HCT116 (cell line): ENCODE measurements at regions not wholly inside any gene's neighbourhood (a gene's known extent, or its start where the extent isn't known, plus 50 kb on each side); places are given as distances from the start of the nearest gene placed in this dataset.

ENCODE experiments used
- ATAC-seq: fragments of 200-7000 bp; cut with Tn5 transposase; 2 replicates; pipeline ENCODE4 v1.9.1; 2020; ENCODE audit warnings: mild to moderate bottlenecking, moderate library complexity
- BruUV-seq: library from RNA; stranded (reverse); fragments of 400-500 nt; replicated peaks from 2 replicates; lab custom pipeline; 2021; lab: Mats Ljungman, UMichigan
- CTCF ChIA-PET: fragments of 300-600 bp; sonication (Branson Sonifier 250); formaldehyde crosslinking; loops from one replicate; lab custom pipeline; 2021; ENCODE audit warnings: antibody characterized with exemption; lab: Charles Lee
- POLR2A ChIA-PET: fragments of 300-600, 350-600 bp; sonication (Branson Sonifier 250); formaldehyde crosslinking; loops from one replicate; lab custom pipeline; 2021; ENCODE audit warnings: antibody characterized with exemption; lab: Charles Lee
- RAD21 ChIA-PET, 2 experiments: fragments of 300-600 bp; sonication (Branson Sonifier 250); formaldehyde crosslinking; loops; one replicate each; lab custom pipeline; 2023; ENCODE audit warnings: low total read pairs in 2 of 2; ENCODE audit not compliant: uncharacterized antibody in 2 of 2, unreplicated experiment in 2 of 2, low non-redundant PET in 1 of 2; lab: Charles Lee
- DNase-seq: peaks from one replicate; pipeline ENCODE4 v3.0.0-alpha.2; 2010; ENCODE audit warnings: low read depth, low spot score
- H2AFZ ChIP-seq: fragments of 200-600 bp; shearing (Covaris generic), sonication (generic); 2 replicates; pipeline ENCODE4 v1.6.1; 2017; ENCODE audit warnings: low read depth, mixed run types, mixed read lengths, antibody characterized with exemption, low read length; ENCODE audit not compliant: poor library complexity, severe bottlenecking
- H3K27ac ChIP-seq: 2 replicates; pipeline ENCODE4 v1.5.1; 2012; ENCODE audit warnings: low read depth, low read length
- H3K27me3 ChIP-seq: fragments of 200-600 bp; sonication (generic); 2 replicates; pipeline ENCODE4 v1.6.1; 2016; ENCODE audit warnings: mixed run types, low read length, mixed read lengths; ENCODE audit not compliant: insufficient read depth
- H3K36me3 ChIP-seq, 2 experiments: fragments of 200-500 bp in 1 of 2; fragments of 200-600 bp in 1 of 2; sonication (Bioruptor generic) in 1 of 2; sonication (generic) in 1 of 2; 2 replicates each; pipeline versions ENCODE4 v1.5.1 to v1.6.1; 2014 to 2016; ENCODE audit warnings: low read length in 2 of 2, inconsistent platforms in 1 of 2, mixed read lengths in 1 of 2, mixed run types in 1 of 2; ENCODE audit not compliant: insufficient read depth in 2 of 2, control insufficient read depth in 1 of 2
- H3K4me1 ChIP-seq, 2 experiments: fragments of 200-600 bp in 1 of 2; sonication (generic) in 1 of 2; 2 replicates each; pipeline versions ENCODE4 v1.5.1 to v1.6.1; 2012 to 2017; ENCODE audit warnings: low read length in 2 of 2, inconsistent platforms in 1 of 2, mild to moderate bottlenecking in 1 of 2, mixed read lengths in 1 of 2, mixed run types in 1 of 2, moderate library complexity in 1 of 2; ENCODE audit not compliant: insufficient read depth in 2 of 2, control insufficient read depth in 1 of 2
- H3K4me2 ChIP-seq: fragments of 200-600 bp; sonication (generic); 2 replicates; pipeline ENCODE4 v1.6.1; 2017; ENCODE audit warnings: mixed run types, low read length, mixed read lengths
- H3K4me3 ChIP-seq, 2 experiments: fragments of 200-600 bp in 1 of 2; sonication (generic) in 1 of 2; replicated peaks in 1 of 2; 2 replicates each; pipeline ENCODE4 v1.5.1; 2011 to 2016; ENCODE audit warnings: low read length in 2 of 2, control low read depth in 1 of 2, low read depth in 1 of 2, mild to moderate bottlenecking in 1 of 2, mixed read lengths in 1 of 2, mixed run types in 1 of 2
- H3K79me2 ChIP-seq: fragments of 200-600 bp; sonication (generic); 2 replicates; pipeline ENCODE4 v1.6.1; 2017; ENCODE audit warnings: mild to moderate bottlenecking, mixed run types, low read length, moderate library complexity, mixed read lengths; ENCODE audit not compliant: insufficient read depth
- H3K9ac ChIP-seq: fragments of 200-600 bp; sonication (generic); 2 replicates; pipeline ENCODE4 v1.6.1; 2016; ENCODE audit warnings: low read length, mixed read lengths
- H3K9me2 ChIP-seq: fragments of 200-600 bp; sonication (generic), shearing (Covaris generic); 2 replicates; pipeline ENCODE4 v1.6.1; 2017; ENCODE audit warnings: mixed run types, mild to moderate bottlenecking, moderate library complexity; ENCODE audit not compliant: insufficient read depth
- H3K9me3 ChIP-seq, 2 experiments: fragments of 200-500 bp in 1 of 2; fragments of 200-600 bp in 1 of 2; sonication (Bioruptor generic) in 1 of 2; sonication (generic) in 1 of 2; 2 replicates each; pipeline ENCODE4 v1.6.1; 2014 to 2017; ENCODE audit warnings: low read length in 2 of 2, mixed read lengths in 2 of 2, inconsistent platforms in 1 of 2, low read depth in 1 of 2, mild to moderate bottlenecking in 1 of 2, mixed run types in 1 of 2, moderate library complexity in 1 of 2; ENCODE audit not compliant: control insufficient read depth in 1 of 2, insufficient read depth in 1 of 2
- H4K20me1 ChIP-seq: fragments of 200-600 bp; sonication (generic), shearing (Covaris generic); 2 replicates; pipeline ENCODE4 v1.6.1; 2017; ENCODE audit warnings: mixed run types, mild to moderate bottlenecking, moderate library complexity; ENCODE audit not compliant: insufficient read depth
- ATF3 ChIP-seq: IDR thresholded peaks from 2 replicates; pipeline ENCODE4 v1.6.1; 2012
- CBX3 ChIP-seq: IDR thresholded peaks from 2 replicates; pipeline ENCODE4 v1.6.1; 2012; ENCODE audit warnings: low read depth
- EGR1 ChIP-seq: IDR thresholded peaks from 2 replicates; pipeline ENCODE4 v1.6.1; 2012; ENCODE audit warnings: low read depth
- ELF1 ChIP-seq: IDR thresholded peaks from 2 replicates; pipeline ENCODE4 v1.6.1; 2012; ENCODE audit warnings: low read depth, borderline replicate concordance
- JUND ChIP-seq: IDR thresholded peaks from 2 replicates; pipeline ENCODE4 v1.6.1; 2012
- POLR2A ChIP-seq: IDR thresholded peaks from 2 replicates; pipeline ENCODE4 v1.7.0; 2011; ENCODE audit warnings: borderline replicate concordance; ENCODE audit not compliant: insufficient read depth, insufficient read length; ENCODE audit errors: extremely low read depth
- POLR2AphosphoS5 ChIP-seq: IDR thresholded peaks from 2 replicates; pipeline ENCODE4 v1.6.1; 2011; ENCODE audit warnings: mild to moderate bottlenecking, low read depth, low read length, moderate library complexity
- SIN3A ChIP-seq: IDR thresholded peaks from 2 replicates; pipeline ENCODE4 v1.6.1; 2012; ENCODE audit warnings: low read depth
- SP1 ChIP-seq: IDR thresholded peaks from 2 replicates; pipeline ENCODE4 v1.6.1; 2012; ENCODE audit warnings: low read depth
- TCF7L2 ChIP-seq: IDR thresholded peaks from 2 replicates; pipeline ENCODE4 v1.7.0; 2011; ENCODE audit warnings: borderline replicate concordance, inconsistent platforms; ENCODE audit not compliant: insufficient read depth, insufficient read length; ENCODE audit errors: extremely low read depth
- intact Hi-C: fragments of 100-400 bp; cut with micrococcal nuclease; formaldehyde crosslinking; loops from 2 replicates; pipeline ENCODE4 v1.10.0; 2022
- TF ChIP-seq, protein P1 (sequence below): IDR thresholded peaks from 2 replicates; pipeline ENCODE4 v1.6.1; 2012; ENCODE audit warnings: low read depth
- TF ChIP-seq, protein P2 (sequence below), 3 experiments: fragments of 200-600 bp in 1 of 3; sonication (generic) in 1 of 3; IDR thresholded peaks in 2 of 3; conservative IDR thresholded peaks in 1 of 3; 2 replicates each; pipeline ENCODE4 v1.5.1; 2012 to 2017; ENCODE audit warnings: low read depth in 2 of 3, low read length in 2 of 3, antibody characterized with exemption in 1 of 3, borderline replicate concordance in 1 of 3, control low read depth in 1 of 3, mild to moderate bottlenecking in 1 of 3, mixed read lengths in 1 of 3, mixed run types in 1 of 3, moderate library complexity in 1 of 3; ENCODE audit not compliant: insufficient read depth in 1 of 3

- RAD21 ChIA-PET = no interaction called here
Observed at GRCh38 chr9:115794921-115795475, 358.6 kb upstream of the PAPPA start.

DNA sequence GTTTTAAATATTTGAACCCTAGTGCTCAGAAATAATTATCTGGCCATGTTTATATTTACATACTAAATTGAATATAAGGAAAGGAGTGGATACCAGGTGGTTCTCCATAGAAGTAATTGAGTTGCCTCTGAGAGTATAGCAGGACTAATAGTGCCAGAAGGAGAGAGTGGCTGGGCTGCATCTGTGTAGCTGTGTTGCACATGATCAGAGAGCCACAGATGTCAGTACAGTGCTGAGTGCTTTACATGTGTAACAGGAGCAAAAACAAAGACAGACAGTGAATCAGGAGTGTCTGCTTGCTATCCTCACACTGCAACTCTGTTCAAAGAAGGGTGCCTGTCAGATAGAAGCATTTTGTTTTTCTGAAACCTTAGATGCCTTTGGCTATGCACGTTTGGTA lies 353.9 kb upstream of the PAPPA start:
- no peaks in the 10 kb centered on the region for H3K9me2 ChIP-seq
- POLR2A ChIA-PET = no interaction called here
- no TSS peak for BruUV-seq
- TF ChIP-seq ELF1 = no peak
- no peak for TF ChIP-seq SIN3A
- TF ChIP-seq ATF3 = no peak
- no peak for TF ChIP-seq TCF7L2
- no peak for TF ChIP-seq POLR2A
- TF ChIP-seq POLR2AphosphoS5 = no peak
- no peak for TF ChIP-seq JUND
- no peak for TF ChIP-seq CBX3
- TF ChIP-seq SP1 = no peak
- TF ChIP-seq, protein P1, sequence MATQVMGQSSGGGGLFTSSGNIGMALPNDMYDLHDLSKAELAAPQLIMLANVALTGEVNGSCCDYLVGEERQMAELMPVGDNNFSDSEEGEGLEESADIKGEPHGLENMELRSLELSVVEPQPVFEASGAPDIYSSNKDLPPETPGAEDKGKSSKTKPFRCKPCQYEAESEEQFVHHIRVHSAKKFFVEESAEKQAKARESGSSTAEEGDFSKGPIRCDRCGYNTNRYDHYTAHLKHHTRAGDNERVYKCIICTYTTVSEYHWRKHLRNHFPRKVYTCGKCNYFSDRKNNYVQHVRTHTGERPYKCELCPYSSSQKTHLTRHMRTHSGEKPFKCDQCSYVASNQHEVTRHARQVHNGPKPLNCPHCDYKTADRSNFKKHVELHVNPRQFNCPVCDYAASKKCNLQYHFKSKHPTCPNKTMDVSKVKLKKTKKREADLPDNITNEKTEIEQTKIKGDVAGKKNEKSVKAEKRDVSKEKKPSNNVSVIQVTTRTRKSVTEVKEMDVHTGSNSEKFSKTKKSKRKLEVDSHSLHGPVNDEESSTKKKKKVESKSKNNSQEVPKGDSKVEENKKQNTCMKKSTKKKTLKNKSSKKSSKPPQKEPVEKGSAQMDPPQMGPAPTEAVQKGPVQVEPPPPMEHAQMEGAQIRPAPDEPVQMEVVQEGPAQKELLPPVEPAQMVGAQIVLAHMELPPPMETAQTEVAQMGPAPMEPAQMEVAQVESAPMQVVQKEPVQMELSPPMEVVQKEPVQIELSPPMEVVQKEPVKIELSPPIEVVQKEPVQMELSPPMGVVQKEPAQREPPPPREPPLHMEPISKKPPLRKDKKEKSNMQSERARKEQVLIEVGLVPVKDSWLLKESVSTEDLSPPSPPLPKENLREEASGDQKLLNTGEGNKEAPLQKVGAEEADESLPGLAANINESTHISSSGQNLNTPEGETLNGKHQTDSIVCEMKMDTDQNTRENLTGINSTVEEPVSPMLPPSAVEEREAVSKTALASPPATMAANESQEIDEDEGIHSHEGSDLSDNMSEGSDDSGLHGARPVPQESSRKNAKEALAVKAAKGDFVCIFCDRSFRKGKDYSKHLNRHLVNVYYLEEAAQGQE = no peak

More at GRCh38 chr9:115794921-115795475, 358.6 kb upstream of the PAPPA start:
- Histone ChIP-seq H3K9ac (no peak overlapping the region), H3K4me1 (no peaks in the 10 kb centered on the region), H3K4me2 (no peak overlapping the region), H3K9me3 (no peaks in the 10 kb centered on the region), H2AFZ (no peak overlapping the region), H3K27ac (no peak overlapping the region), H3K4me3 (no peak overlapping the region), H3K79me2 (no peaks in the 10 kb centered on the region), H3K36me3 (no peaks in the 10 kb centered on the region), H3K27me3 (peaks cover 9% of the 10 kb centered on the region; the same call in 1 of the 2 replicates), H3K9me2 (no peaks in the 10 kb centered on the region), H4K20me1 (no peaks in the 10 kb centered on the region)
- ChIA-PET POLR2A (no interaction called here), CTCF (no interaction called here)
- TF ChIP-seq EGR1 = no peak
- TF ChIP-seq, protein P2, sequence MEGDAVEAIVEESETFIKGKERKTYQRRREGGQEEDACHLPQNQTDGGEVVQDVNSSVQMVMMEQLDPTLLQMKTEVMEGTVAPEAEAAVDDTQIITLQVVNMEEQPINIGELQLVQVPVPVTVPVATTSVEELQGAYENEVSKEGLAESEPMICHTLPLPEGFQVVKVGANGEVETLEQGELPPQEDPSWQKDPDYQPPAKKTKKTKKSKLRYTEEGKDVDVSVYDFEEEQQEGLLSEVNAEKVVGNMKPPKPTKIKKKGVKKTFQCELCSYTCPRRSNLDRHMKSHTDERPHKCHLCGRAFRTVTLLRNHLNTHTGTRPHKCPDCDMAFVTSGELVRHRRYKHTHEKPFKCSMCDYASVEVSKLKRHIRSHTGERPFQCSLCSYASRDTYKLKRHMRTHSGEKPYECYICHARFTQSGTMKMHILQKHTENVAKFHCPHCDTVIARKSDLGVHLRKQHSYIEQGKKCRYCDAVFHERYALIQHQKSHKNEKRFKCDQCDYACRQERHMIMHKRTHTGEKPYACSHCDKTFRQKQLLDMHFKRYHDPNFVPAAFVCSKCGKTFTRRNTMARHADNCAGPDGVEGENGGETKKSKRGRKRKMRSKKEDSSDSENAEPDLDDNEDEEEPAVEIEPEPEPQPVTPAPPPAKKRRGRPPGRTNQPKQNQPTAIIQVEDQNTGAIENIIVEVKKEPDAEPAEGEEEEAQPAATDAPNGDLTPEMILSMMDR (IDR thresholded peaks at IDR 0.05 in 2 of 3, conservative IDR thresholded peaks at IDR 0.05 in 1 of 3; ENCODE audit: borderline replicate concordance in 1 of 3, insufficient read depth in 1 of 3, low read depth in 2 of 3, low read length in 2 of 3) = no peak
- BruUV-seq = no TSS peak
- no peak for ATAC-seq
- DNase-seq = no peak
- intact Hi-C loops = no loop called here

More for the DNA sequence above, 353.9 kb upstream of the PAPPA start:
- Histone ChIP-seq H3K36me3 (no peaks in the 10 kb centered on the region), H3K9me3 (no peaks in the 10 kb centered on the region), H3K4me3 (no peak overlapping the region), H3K4me1 (no peaks in the 10 kb centered on the region), H3K79me2 (no peaks in the 10 kb centered on the region), H3K9ac (no peak overlapping the region), H3K4me2 (no peak overlapping the region), H4K20me1 (no peaks in the 10 kb centered on the region), H2AFZ (no peak overlapping the region), H3K27me3 (peaks cover 9% of the 10 kb centered on the region; the same call in 1 of the 2 replicates), H3K27ac (no peak overlapping the region)
- intact Hi-C loops = no loop called here
- DNase-seq = no peak
- ChIA-PET RAD21 (no interaction called here), CTCF (no interaction called here)
- ATAC-seq = no peak
